ENCODE measurements at regions not wholly inside any gene's neighbourhood (a gene's known extent, or its start where the extent isn't known, plus 50 kb on each side); places are given as distances from the start of the nearest gene placed in this dataset.
"Not testable (repeated sequence)": the region's sequence is repeated elsewhere in the genome, so short reads cannot be mapped to it uniquely, and the experiment has no call there.

DNA sequence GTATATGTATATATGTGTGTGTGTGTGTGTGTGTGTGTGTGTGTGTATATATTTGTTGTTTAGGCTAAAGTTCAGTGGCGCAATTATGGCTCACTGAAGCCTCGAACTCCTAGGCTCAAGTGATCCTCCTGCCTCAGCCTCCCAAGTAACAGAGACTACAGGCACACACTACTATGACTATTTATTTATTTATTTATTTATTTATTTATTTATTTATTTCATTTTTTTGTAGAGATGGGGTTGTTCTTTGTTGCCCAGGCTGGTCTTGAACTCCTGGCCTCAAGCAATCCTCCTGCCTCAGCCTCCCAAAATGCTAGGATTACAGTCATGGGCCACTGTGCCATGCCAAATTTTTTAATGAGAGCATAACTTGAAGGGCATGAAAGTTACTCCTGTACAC lies 149.9 kb downstream of the FAM174A start:
- TF ChIP-seq EP300 (IDR thresholded peaks at IDR 0.05; ENCODE audit: low read depth) = not testable (repeated sequence)
- TF ChIP-seq, protein P1, sequence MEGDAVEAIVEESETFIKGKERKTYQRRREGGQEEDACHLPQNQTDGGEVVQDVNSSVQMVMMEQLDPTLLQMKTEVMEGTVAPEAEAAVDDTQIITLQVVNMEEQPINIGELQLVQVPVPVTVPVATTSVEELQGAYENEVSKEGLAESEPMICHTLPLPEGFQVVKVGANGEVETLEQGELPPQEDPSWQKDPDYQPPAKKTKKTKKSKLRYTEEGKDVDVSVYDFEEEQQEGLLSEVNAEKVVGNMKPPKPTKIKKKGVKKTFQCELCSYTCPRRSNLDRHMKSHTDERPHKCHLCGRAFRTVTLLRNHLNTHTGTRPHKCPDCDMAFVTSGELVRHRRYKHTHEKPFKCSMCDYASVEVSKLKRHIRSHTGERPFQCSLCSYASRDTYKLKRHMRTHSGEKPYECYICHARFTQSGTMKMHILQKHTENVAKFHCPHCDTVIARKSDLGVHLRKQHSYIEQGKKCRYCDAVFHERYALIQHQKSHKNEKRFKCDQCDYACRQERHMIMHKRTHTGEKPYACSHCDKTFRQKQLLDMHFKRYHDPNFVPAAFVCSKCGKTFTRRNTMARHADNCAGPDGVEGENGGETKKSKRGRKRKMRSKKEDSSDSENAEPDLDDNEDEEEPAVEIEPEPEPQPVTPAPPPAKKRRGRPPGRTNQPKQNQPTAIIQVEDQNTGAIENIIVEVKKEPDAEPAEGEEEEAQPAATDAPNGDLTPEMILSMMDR (IDR thresholded peaks at IDR 0.05) = not testable (repeated sequence)
